ENCODE measurements at regions not wholly inside any gene's neighbourhood (a gene's known extent, or its start where the extent isn't known, plus 50 kb on each side); places are given as distances from the start of the nearest gene placed in this dataset.

DNA sequence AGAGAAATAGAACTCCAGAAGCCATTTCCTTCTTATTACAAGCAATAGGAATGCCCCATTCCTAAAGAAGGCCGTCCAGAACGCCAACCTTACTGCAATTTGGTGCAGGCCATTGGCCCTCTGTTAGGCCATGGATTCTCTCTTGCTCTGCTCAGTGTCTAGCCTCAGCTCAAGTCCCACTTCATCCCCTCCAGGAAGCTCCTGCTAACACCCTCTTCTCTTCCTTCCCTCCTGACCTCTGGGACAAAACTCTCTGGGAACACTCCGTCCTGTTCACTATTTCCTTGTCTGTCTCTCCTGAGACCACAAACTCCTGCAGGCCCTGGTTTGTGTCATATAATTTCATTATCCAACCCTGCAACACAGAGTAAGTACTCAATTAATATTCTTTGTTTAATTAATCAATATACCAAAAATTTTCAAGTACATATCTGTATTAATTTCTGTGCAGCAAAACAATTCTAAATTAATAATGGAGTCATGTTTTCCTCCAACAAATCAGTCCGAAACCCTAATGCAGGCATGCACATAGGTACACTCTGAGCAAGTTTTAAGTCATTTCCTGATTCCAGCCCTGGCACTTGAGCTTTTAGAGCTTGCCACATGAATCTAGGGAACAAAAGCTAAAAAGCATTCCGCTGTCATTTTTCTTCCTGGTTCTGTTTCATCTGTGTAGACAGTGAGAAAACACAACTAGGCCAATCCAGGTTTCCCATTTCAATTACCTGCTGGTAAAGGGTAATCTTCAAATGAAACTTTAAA is 245.3 kb downstream of the SETD4 start:
- Histone ChIP-seq H4K20me1 (ENCODE audit: insufficient read depth, low read length) (no peaks in the 10 kb centered on the region), H3K4me1 (ENCODE audit: insufficient read depth, low read length) (no peaks in the 10 kb centered on the region), H3K4me3 (replicated peaks in 1 of 3; ENCODE audit: insufficient read depth in 1 of 3, low read depth in 2 of 3, low read length in 3 of 3) (no peak overlapping the region), H3K4me2 (ENCODE audit: low read depth, low read length) (no peak overlapping the region), H2AFZ (ENCODE audit: low read length) (no peak overlapping the region), H3K27ac (ENCODE audit: extremely low read length, insufficient read depth, low read length) (no peak overlapping the region), H3K36me3 (replicated peaks in 1 of 2; ENCODE audit: control insufficient read depth in 1 of 2, insufficient read depth in 2 of 2, low read length in 2 of 2) (no peaks in the 10 kb centered on the region), H3K27me3 (ENCODE audit: control insufficient read depth in 1 of 2, insufficient read depth in 2 of 2, low read length in 2 of 2) (no peaks in the 10 kb centered on the region; a peak in 1 of 5 replicates), H3K79me2 (ENCODE audit: insufficient read depth, low read length) (no peaks in the 10 kb centered on the region), H3K9me3 (ENCODE audit: low read length) (no peaks in the 10 kb centered on the region), H3K9ac (ENCODE audit: insufficient read depth, low read depth, low read length) (no peak overlapping the region)
- in situ Hi-C loops (cut with HindIII; ENCODE audit: extremely low pct_ligation_motif_present, low pct_unique_long_range_greater_than_20kb) (no loop called here), intact Hi-C loops (cut with micrococcal nuclease; ENCODE audit: unreplicated experiment) (no loop called here)
- FAIRE-seq (no peak), DNase-seq (ENCODE audit: low spot score) (no peak), ATAC-seq (no peak)
- ChIA-PET CTCF (ENCODE audit: low intra/inter-chr PET ratio, low total read pairs) (no interaction called here), POLR2A (no interaction called here)
- WGBS (ENCODE audit: low lambda C conversion rate), result 64% methylated on average over 5 of the region's 5 CpGs
- no TSS peak for BruUV-seq (replicated peaks)
- TF ChIP-seq AKAP8 (CRISPR knock-in tag; IDR thresholded peaks at IDR 0.05) (no peak), ZNF34 (CRISPR knock-in tag; IDR thresholded peaks at IDR 0.05; ENCODE audit: borderline replicate concordance) (no peak), NR3C1 (CRISPR knock-in tag; IDR thresholded peaks at IDR 0.05) (no peak), ZBTB7A (CRISPR knock-in tag; IDR thresholded peaks at IDR 0.05) (no peak), TBX3 (IDR thresholded peaks at IDR 0.05; ENCODE audit: borderline replicate concordance) (no peak), CBX1 (IDR thresholded peaks at IDR 0.05; ENCODE audit: low read depth) (no peak), ZNF564 (CRISPR knock-in tag; IDR thresholded peaks at IDR 0.05) (no peak), HNRNPLL (IDR thresholded peaks at IDR 0.05; ENCODE audit: low read depth, low read length, poor library complexity, severe bottlenecking) (no peak)
- TF ChIP-seq, protein P1, sequence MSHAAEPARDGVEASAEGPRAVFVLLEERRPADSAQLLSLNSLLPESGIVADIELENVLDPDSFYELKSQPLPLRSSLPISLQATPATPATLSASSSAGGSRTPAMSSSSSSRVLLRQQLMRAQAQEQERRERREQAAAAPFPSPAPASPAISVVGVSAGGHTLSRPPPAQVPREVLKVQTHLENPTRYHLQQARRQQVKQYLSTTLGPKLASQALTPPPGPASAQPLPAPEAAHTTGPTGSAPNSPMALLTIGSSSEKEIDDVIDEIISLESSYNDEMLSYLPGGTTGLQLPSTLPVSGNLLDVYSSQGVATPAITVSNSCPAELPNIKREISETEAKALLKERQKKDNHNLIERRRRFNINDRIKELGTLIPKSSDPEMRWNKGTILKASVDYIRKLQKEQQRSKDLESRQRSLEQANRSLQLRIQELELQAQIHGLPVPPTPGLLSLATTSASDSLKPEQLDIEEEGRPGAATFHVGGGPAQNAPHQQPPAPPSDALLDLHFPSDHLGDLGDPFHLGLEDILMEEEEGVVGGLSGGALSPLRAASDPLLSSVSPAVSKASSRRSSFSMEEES (CRISPR knock-in tag; IDR thresholded peaks at IDR 0.05), result no peak
- TF ChIP-seq, protein P2, sequence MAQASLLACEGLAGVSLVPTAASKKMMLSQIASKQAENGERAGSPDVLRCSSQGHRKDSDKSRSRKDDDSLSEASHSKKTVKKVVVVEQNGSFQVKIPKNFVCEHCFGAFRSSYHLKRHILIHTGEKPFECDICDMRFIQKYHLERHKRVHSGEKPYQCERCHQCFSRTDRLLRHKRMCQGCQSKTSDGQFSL (CRISPR knock-in tag; IDR thresholded peaks at IDR 0.05), result no peak

Data from HepG2 (cell line).